Endothelial cell of umbilical vein (primary cell): ENCODE measurements at regions not wholly inside any gene's neighbourhood (a gene's known extent, or its start where the extent isn't known, plus 50 kb on each side); places are given as distances from the start of the nearest gene placed in this dataset.

ENCODE experiments used
- BruUV-seq: library from RNA; stranded (reverse); fragments of 400-500 nt; replicated peaks from 2 replicates; lab custom pipeline; 2021; lab: Mats Ljungman, UMichigan
- CTCF ChIA-PET: fragments of 300-600, 350-600 bp; sonication (Branson Sonifier 250); formaldehyde crosslinking; loops from one replicate; lab custom pipeline; 2021; ENCODE audit warnings: antibody characterized with exemption, inconsistent platforms; lab: Charles Lee
- POLR2A ChIA-PET: fragments of 300-600, 350-600 bp; sonication (Branson Sonifier 250); formaldehyde crosslinking; loops from one replicate; lab custom pipeline; 2021; ENCODE audit warnings: antibody characterized with exemption, inconsistent platforms; lab: Charles Lee
- DNase-seq: peaks from one replicate; pipeline ENCODE4 v3.0.0-alpha.2; 2011; ENCODE audit warnings: low read depth, low spot score
- FAIRE-seq: peaks from 2 replicates; lab custom pipeline; 2011; peaks lifted over from hg19 to GRCh38; lab: Jason Lieb, UNC
- H2AFZ ChIP-seq: 2 replicates; pipeline ENCODE4 v1.6.0; 2012; ENCODE audit warnings: low read depth, low read length, control low read depth, inconsistent platforms
- H3K27ac ChIP-seq: 2 replicates; pipeline ENCODE4 v1.5.1; 2011; ENCODE audit warnings: low read depth, mild to moderate bottlenecking, control low read depth, low read length, moderate library complexity; ENCODE audit not compliant: insufficient read depth
- H3K27me3 ChIP-seq, 2 experiments: 2 replicates each; pipeline versions ENCODE4 v1.6.0 to v1.6.1; 2011; ENCODE audit warnings: low read length in 2 of 2, mixed read lengths in 1 of 2; ENCODE audit not compliant: control insufficient read depth in 2 of 2, insufficient read depth in 2 of 2
- H3K36me3 ChIP-seq, 2 experiments: 2 replicates in 1 of 2; 3 replicates in 1 of 2; pipeline ENCODE4 v1.5.1; 2011; ENCODE audit warnings: low read length in 2 of 2, mild to moderate bottlenecking in 1 of 2, moderate library complexity in 1 of 2; ENCODE audit not compliant: control insufficient read depth in 2 of 2, insufficient read depth in 2 of 2; ENCODE audit errors: extremely low read depth in 1 of 2
- H3K4me1 ChIP-seq: 3 replicates; pipeline ENCODE4 v1.5.1; 2011; ENCODE audit warnings: mild to moderate bottlenecking, low read length; ENCODE audit not compliant: control insufficient read depth, insufficient read depth; ENCODE audit errors: extremely low read depth
- H3K4me2 ChIP-seq: 2 replicates; pipeline ENCODE4 v1.6.1; 2011; ENCODE audit warnings: low read length, control low read depth, mixed read lengths; ENCODE audit not compliant: insufficient read depth
- H3K4me3 ChIP-seq, 3 experiments: fragments of 200-600 bp in 1 of 3; sonication (generic), shearing (Covaris generic) in 1 of 3; replicated peaks in 1 of 3; 2 replicates each; pipeline ENCODE4 v1.5.1; 2011 to 2016; ENCODE audit warnings: control low read depth in 3 of 3, low read length in 3 of 3, mild to moderate bottlenecking in 2 of 3, inconsistent platforms in 1 of 3, low read depth in 1 of 3, moderate library complexity in 1 of 3; ENCODE audit not compliant: insufficient read depth in 1 of 3
- H3K79me2 ChIP-seq: 2 replicates; pipeline ENCODE4 v1.6.0; 2012; ENCODE audit warnings: low read length, inconsistent platforms; ENCODE audit not compliant: control insufficient read depth, insufficient read depth
- H3K9ac ChIP-seq: replicated peaks from 2 replicates; pipeline ENCODE3; 2011; ENCODE audit warnings: low read length, control low read depth; ENCODE audit not compliant: insufficient read depth; ENCODE audit errors: extremely low read depth
- H3K9me1 ChIP-seq: replicated peaks from 3 replicates; pipeline ENCODE4 v1.6.0; 2011; ENCODE audit warnings: mild to moderate bottlenecking, low read length; ENCODE audit not compliant: control insufficient read depth, insufficient read depth; ENCODE audit errors: extremely low read depth
- H3K9me3 ChIP-seq: replicated peaks from 2 replicates; pipeline ENCODE4 v1.5.1; 2012; ENCODE audit warnings: low read length, inconsistent platforms; ENCODE audit not compliant: control insufficient read depth, insufficient read depth
- H4K20me1 ChIP-seq: replicated peaks from 2 replicates; pipeline ENCODE3; 2011; ENCODE audit warnings: mild to moderate bottlenecking, low read length; ENCODE audit not compliant: control insufficient read depth, insufficient read depth; ENCODE audit errors: extremely low read depth
- CTCF ChIP-seq, 2 donors: IDR thresholded peaks; 1 replicate in 1 of 2; 2 replicates in 1 of 2; pipeline ENCODE4 v1.5.1; 2011; ENCODE audit warnings: low read length in 2 of 2, mild to moderate bottlenecking in 2 of 2, moderate library complexity in 2 of 2, control low read depth in 1 of 2, inconsistent platforms in 1 of 2, low read depth in 1 of 2; ENCODE audit not compliant: insufficient read depth in 1 of 2; ENCODE audit errors: extremely low read depth in 1 of 2
- EZH2 ChIP-seq: IDR thresholded peaks from 2 replicates; pipeline ENCODE4 v1.6.1; 2012; ENCODE audit warnings: borderline replicate concordance, low read depth, mild to moderate bottlenecking, moderate library complexity, low read length, inconsistent platforms; ENCODE audit not compliant: severe bottlenecking
- FOS ChIP-seq: IDR thresholded peaks from 2 replicates; pipeline ENCODE4 v1.6.1; 2011; ENCODE audit warnings: mild to moderate bottlenecking, low read length, moderate library complexity, borderline replicate concordance; ENCODE audit not compliant: insufficient read depth
- GATA2 ChIP-seq: IDR thresholded peaks from 2 replicates; pipeline ENCODE4 v1.7.0; 2011; ENCODE audit warnings: low read depth, mild to moderate bottlenecking, moderate library complexity, mixed read lengths, low read length; ENCODE audit not compliant: insufficient read length, insufficient read depth
- JUN ChIP-seq: IDR thresholded peaks from 2 replicates; pipeline ENCODE4 v1.6.1; 2011; ENCODE audit warnings: borderline replicate concordance, low read depth; ENCODE audit not compliant: insufficient read length, insufficient read depth
- MAX ChIP-seq: IDR thresholded peaks from 2 replicates; pipeline ENCODE4 v1.6.1; 2011; ENCODE audit not compliant: insufficient read depth, insufficient read length
- MYC ChIP-seq: IDR thresholded peaks from one replicate; pipeline ENCODE4 v1.6.1; 2011; ENCODE audit warnings: mild to moderate bottlenecking, low read depth, low read length
- POLR2A ChIP-seq: IDR thresholded peaks from 2 replicates; pipeline ENCODE4 v1.6.1; 2012; ENCODE audit warnings: low read depth, mild to moderate bottlenecking, control low read depth, low read length
- POLR2AphosphoS5 ChIP-seq: IDR thresholded peaks from 2 replicates; pipeline ENCODE4 v1.6.1; 2012; ENCODE audit warnings: low read depth, mild to moderate bottlenecking, control low read depth, low read length, moderate library complexity; ENCODE audit not compliant: insufficient read depth
- dilution Hi-C: fragments of 300-500 bp; cut with MboI; formaldehyde crosslinking; loops from one replicate; pipeline ENCODE4 v1.15.0; 2019; ENCODE audit warnings: low sequenced_read_pairs; ENCODE audit not compliant: extremely low pct_ligation_motif_present
- intact Hi-C: fragments of 100-400 bp; cut with micrococcal nuclease; formaldehyde crosslinking; loops from one replicate; pipeline ENCODE4 v1.10.0; 2022

- POLR2A ChIA-PET: no interaction called here
- DNase-seq (no peak), FAIRE-seq (no peak)
- TF ChIP-seq FOS: no peak
- TF ChIP-seq POLR2A: no peak
- TF ChIP-seq POLR2AphosphoS5: no peak
- no peak for TF ChIP-seq EZH2
- dilution Hi-C loops: no loop called here
- Histone ChIP-seq H4K20me1 (no peaks in the 10 kb centered on the region), H3K9ac (no peak overlapping the region), H3K4me2 (no peak overlapping the region), H3K27ac (no peak overlapping the region), H3K4me1 (no peaks in the 10 kb centered on the region), H3K9me3 (no peaks in the 10 kb centered on the region), H3K79me2 (no peaks in the 10 kb centered on the region), H3K9me1 (no peaks in the 10 kb centered on the region), H3K4me3 (no peak overlapping the region), H3K27me3 (no peaks in the 10 kb centered on the region), H2AFZ (no peak overlapping the region), H3K36me3 (no peaks in the 10 kb centered on the region)
- intact Hi-C loops: no loop called here
- BruUV-seq: no TSS peak
- CTCF ChIA-PET: interaction anchor here (1.5 kb wide), 1 partner anchor 17 kb away, joined by 3 read pairs; no protein-coding TSS in a partner anchor
Observed at GRCh38 chr5:39482098-39482497, 57.3 kb upstream of the DAB2 start.

- Histone ChIP-seq H2AFZ (peak overlapping the region; percentile 6), H3K27ac (no peak overlapping the region), H4K20me1 (no peaks in the 10 kb centered on the region), H3K36me3 (no peaks in the 10 kb centered on the region), H3K27me3 (no peaks in the 10 kb centered on the region), H3K9ac (no peak overlapping the region), H3K79me2 (no peaks in the 10 kb centered on the region), H3K4me3 (no peak overlapping the region), H3K4me1 (peaks cover 9% of the 10 kb centered on the region), H3K4me2 (no peak overlapping the region), H3K9me3 (no peaks in the 10 kb centered on the region), H3K9me1 (no peaks in the 10 kb centered on the region)
- dilution Hi-C loops (no loop called here), intact Hi-C loops (no loop called here)
- DNase-seq (no peak), FAIRE-seq (no peak)
- ChIA-PET POLR2A (no interaction called here), CTCF (interaction anchor here (1.8 kb wide), 1 partner anchor 18 kb away, joined by 3 read pairs; no protein-coding TSS in a partner anchor)
- BruUV-seq: no TSS peak
- TF ChIP-seq JUN (no peak), FOS (no peak), POLR2A (no peak), CTCF (IDR thresholded peaks at IDR 0.05; ENCODE audit: extremely low read depth in 1 of 2, insufficient read depth in 1 of 2, low read depth in 1 of 2, low read length in 2 of 2) (no peak), GATA2 (no peak), EZH2 (no peak), MAX (no peak), POLR2AphosphoS5 (no peak), MYC (no peak)
Observed at GRCh38 chr5:39479537-39479936, 54.8 kb upstream of the DAB2 start.
